Stimulated activated memory B cell treated with anti-CD40 and anti-IgM and Interleukin-4, amounts not matched to agents 10 μg/mL and 1 μg/mL and 100 μg/mL, for 72 hours (primary cell): ENCODE measurements at regions not wholly inside any gene's neighbourhood (a gene's known extent, or its start where the extent isn't known, plus 50 kb on each side); places are given as distances from the start of the nearest gene placed in this dataset.
A peak's percentile ranks its signal among the peaks of the same experiment; 100 is the strongest.

ENCODE experiments used
- ATAC-seq: fragments of 150-1000 bp; cut with Tn5 transposase; 2 replicates; pipeline ENCODE4 v1.10.0; 2021
- H3K27ac Mint-ChIP-seq: one replicate; pipeline ENCODE4 v1.8.0; 2022; ENCODE audit warnings: mild to moderate bottlenecking, mixed read lengths
- H3K27me3 Mint-ChIP-seq: one replicate; pipeline ENCODE4 v1.8.0; 2022; ENCODE audit warnings: mixed read lengths
- H3K36me3 Mint-ChIP-seq: one replicate; pipeline ENCODE4 v1.8.0; 2022; ENCODE audit warnings: mixed read lengths
- H3K4me1 Mint-ChIP-seq: one replicate; pipeline ENCODE4 v1.8.0; 2022; ENCODE audit warnings: mixed read lengths
- H3K4me3 Mint-ChIP-seq: one replicate; pipeline ENCODE4 v1.8.0; 2022; ENCODE audit warnings: mild to moderate bottlenecking, moderate library complexity, mixed read lengths
- H3K9me3 Mint-ChIP-seq: one replicate; pipeline ENCODE4 v1.8.0; 2022; ENCODE audit warnings: mixed read lengths

- ATAC-seq, result no peak
Observed at GRCh38 chr12:85679296-85679695, 156.9 kb downstream of the RASSF9 start.

GRCh38 chr12:85680881-85681280 lies 155.3 kb downstream of the RASSF9 start:
- H3K4me1 Mint-ChIP-seq, result no peaks in the 10 kb centered on the region
- peaks cover 7% of the 10 kb centered on the region for H3K9me3 Mint-ChIP-seq
- H3K27ac Mint-ChIP-seq, result no peak overlapping the region
- H3K36me3 Mint-ChIP-seq, result no peaks in the 10 kb centered on the region
- no peaks in the 10 kb centered on the region for H3K27me3 Mint-ChIP-seq
- no peak for ATAC-seq
- H3K4me3 Mint-ChIP-seq, result no peak overlapping the region

More at GRCh38 chr12:85679296-85679695, 156.9 kb downstream of the RASSF9 start:
- no peaks in the 10 kb centered on the region for H3K27me3 Mint-ChIP-seq
- no peaks in the 10 kb centered on the region for H3K36me3 Mint-ChIP-seq
- H3K9me3 Mint-ChIP-seq, result peaks cover 7% of the 10 kb centered on the region
- H3K4me1 Mint-ChIP-seq, result no peaks in the 10 kb centered on the region
- H3K4me3 Mint-ChIP-seq, result no peak overlapping the region
- no peak overlapping the region for H3K27ac Mint-ChIP-seq

GRCh38 chr12:85681333-85681732 lies 154.9 kb downstream of the RASSF9 start:
- Mint-ChIP-seq H3K27me3 (no peaks in the 10 kb centered on the region), H3K36me3 (no peaks in the 10 kb centered on the region), H3K27ac (no peak overlapping the region), H3K4me3 (no peak overlapping the region), H3K4me1 (no peaks in the 10 kb centered on the region), H3K9me3 (peaks cover 7% of the 10 kb centered on the region)
- ATAC-seq, result no peak

GRCh38 chr12:85683051-85683450 lies 153.2 kb downstream of the RASSF9 start:
- Mint-ChIP-seq H3K27me3 (no peaks in the 10 kb centered on the region), H3K36me3 (no peaks in the 10 kb centered on the region), H3K4me1 (no peaks in the 10 kb centered on the region), H3K4me3 (no peak overlapping the region), H3K9me3 (peaks cover 11% of the 10 kb centered on the region), H3K27ac (no peak overlapping the region)
- no peak for ATAC-seq

GRCh38 chr12:85688837-85689236 lies 147.4 kb downstream of the RASSF9 start:
- ATAC-seq, result no peak
- H3K9me3 Mint-ChIP-seq, result peaks cover 5% of the 10 kb centered on the region
- no peak overlapping the region for H3K27ac Mint-ChIP-seq
- no peak overlapping the region for H3K4me3 Mint-ChIP-seq
- no peaks in the 10 kb centered on the region for H3K36me3 Mint-ChIP-seq
- H3K27me3 Mint-ChIP-seq, result no peaks in the 10 kb centered on the region
- H3K4me1 Mint-ChIP-seq, result no peaks in the 10 kb centered on the region

- H3K27ac Mint-ChIP-seq, result no peak overlapping the region
- ATAC-seq, result no peak
- no peaks in the 10 kb centered on the region for H3K36me3 Mint-ChIP-seq
- no peaks in the 10 kb centered on the region for H3K27me3 Mint-ChIP-seq
- no peak overlapping the region for H3K4me3 Mint-ChIP-seq
- peaks cover 5% of the 10 kb centered on the region for H3K9me3 Mint-ChIP-seq
- H3K4me1 Mint-ChIP-seq, result no peaks in the 10 kb centered on the region
Observed at GRCh38 chr12:85690146-85690545, 146.1 kb downstream of the RASSF9 start.

GRCh38 chr12:85693093-85693665 lies 143.0 kb downstream of the RASSF9 start:
- Mint-ChIP-seq H3K4me3 (no peak overlapping the region), H3K9me3 (no peaks in the 10 kb centered on the region), H3K4me1 (no peaks in the 10 kb centered on the region), H3K27ac (no peak overlapping the region), H3K27me3 (no peaks in the 10 kb centered on the region), H3K36me3 (no peaks in the 10 kb centered on the region)
- no peak for ATAC-seq

- Mint-ChIP-seq H3K27ac (no peak overlapping the region), H3K9me3 (no peaks in the 10 kb centered on the region), H3K4me3 (no peak overlapping the region), H3K27me3 (no peaks in the 10 kb centered on the region), H3K4me1 (no peaks in the 10 kb centered on the region), H3K36me3 (no peaks in the 10 kb centered on the region)
- no peak for ATAC-seq
Observed at GRCh38 chr12:85695097-85695715, 141.0 kb downstream of the RASSF9 start.

GRCh38 chr12:85697003-85697402 lies 139.2 kb downstream of the RASSF9 start:
- no peaks in the 10 kb centered on the region for H3K36me3 Mint-ChIP-seq
- H3K9me3 Mint-ChIP-seq, result peaks cover 4% of the 10 kb centered on the region

GRCh38 chr12:85698937-85699336 lies 137.3 kb downstream of the RASSF9 start:
- no peak for ATAC-seq
- H3K36me3 Mint-ChIP-seq, result no peaks in the 10 kb centered on the region
- H3K27ac Mint-ChIP-seq, result no peak overlapping the region
- no peaks in the 10 kb centered on the region for H3K4me1 Mint-ChIP-seq
- no peaks in the 10 kb centered on the region for H3K27me3 Mint-ChIP-seq
- peaks cover 4% of the 10 kb centered on the region for H3K9me3 Mint-ChIP-seq
- no peak overlapping the region for H3K4me3 Mint-ChIP-seq

More at GRCh38 chr12:85697003-85697402, 139.2 kb downstream of the RASSF9 start:
- H3K4me3 Mint-ChIP-seq, result no peak overlapping the region
- no peak overlapping the region for H3K27ac Mint-ChIP-seq
- no peaks in the 10 kb centered on the region for H3K4me1 Mint-ChIP-seq
- H3K27me3 Mint-ChIP-seq, result no peaks in the 10 kb centered on the region
- ATAC-seq, result no peak

- H3K36me3 Mint-ChIP-seq, result no peaks in the 10 kb centered on the region
- no peak overlapping the region for H3K27ac Mint-ChIP-seq
- no peaks in the 10 kb centered on the region for H3K4me1 Mint-ChIP-seq
- no peak overlapping the region for H3K4me3 Mint-ChIP-seq
- no peak for ATAC-seq
- H3K9me3 Mint-ChIP-seq, result peaks cover 9% of the 10 kb centered on the region
- no peaks in the 10 kb centered on the region for H3K27me3 Mint-ChIP-seq
Observed at GRCh38 chr12:85708775-85709174, 127.4 kb downstream of the RASSF9 start.

GRCh38 chr12:85711735-85712390 lies 124.3 kb downstream of the RASSF9 start:
- no peaks in the 10 kb centered on the region for H3K27me3 Mint-ChIP-seq
- H3K27ac Mint-ChIP-seq, result no peak overlapping the region
- peaks cover 8% of the 10 kb centered on the region for H3K9me3 Mint-ChIP-seq
- no peaks in the 10 kb centered on the region for H3K36me3 Mint-ChIP-seq
- no peak overlapping the region for H3K4me3 Mint-ChIP-seq
- no peaks in the 10 kb centered on the region for H3K4me1 Mint-ChIP-seq
- ATAC-seq, result peak; percentile 48

- Mint-ChIP-seq H3K36me3 (no peaks in the 10 kb centered on the region), H3K27ac (no peak overlapping the region), H3K9me3 (peaks cover 8% of the 10 kb centered on the region), H3K4me1 (no peaks in the 10 kb centered on the region), H3K27me3 (no peaks in the 10 kb centered on the region), H3K4me3 (no peak overlapping the region)
- no peak for ATAC-seq
Observed at GRCh38 chr12:85713373-85713772, 122.8 kb downstream of the RASSF9 start.

GRCh38 chr12:85714425-85714824 lies 121.8 kb downstream of the RASSF9 start:
- Mint-ChIP-seq H3K4me1 (no peaks in the 10 kb centered on the region), H3K27ac (no peak overlapping the region), H3K4me3 (no peak overlapping the region), H3K27me3 (no peaks in the 10 kb centered on the region), H3K36me3 (no peaks in the 10 kb centered on the region), H3K9me3 (peaks cover 8% of the 10 kb centered on the region)
- ATAC-seq, result no peak

GRCh38 chr12:85720308-85721033 lies 115.7 kb downstream of the RASSF9 start:
- Mint-ChIP-seq H3K27me3 (no peaks in the 10 kb centered on the region), H3K4me1 (no peaks in the 10 kb centered on the region), H3K36me3 (no peaks in the 10 kb centered on the region), H3K27ac (no peak overlapping the region), H3K4me3 (no peak overlapping the region), H3K9me3 (peaks cover 6% of the 10 kb centered on the region)
- ATAC-seq, result no peak
